ENCODE measurements at regions not wholly inside any gene's neighbourhood (a gene's known extent, or its start where the extent isn't known, plus 50 kb on each side); places are given as distances from the start of the nearest gene placed in this dataset.

DNA sequence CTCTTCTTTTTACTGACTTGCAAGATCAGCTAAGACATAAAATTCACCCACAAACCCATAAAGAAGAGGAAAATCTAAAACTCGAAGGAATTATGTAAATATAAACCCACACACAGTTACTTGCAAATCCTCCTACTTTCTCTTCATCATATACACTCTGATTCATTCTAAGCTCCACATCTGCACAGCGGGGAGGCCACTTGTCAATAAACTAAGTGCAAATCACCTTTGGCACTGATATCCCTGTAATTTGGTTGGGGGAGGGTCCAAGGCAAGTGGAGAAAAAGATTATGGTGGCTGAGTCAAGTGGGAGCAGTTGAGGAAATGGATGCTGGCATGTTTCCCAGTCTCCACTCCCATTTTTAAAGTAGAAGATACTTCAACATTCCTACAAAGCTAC is 596.5 kb downstream of the MATN1 start:
- no peaks in the 10 kb centered on the region for H3K4me1 ChIP-seq (ENCODE audit: control insufficient read depth, low read length)

DNA sequence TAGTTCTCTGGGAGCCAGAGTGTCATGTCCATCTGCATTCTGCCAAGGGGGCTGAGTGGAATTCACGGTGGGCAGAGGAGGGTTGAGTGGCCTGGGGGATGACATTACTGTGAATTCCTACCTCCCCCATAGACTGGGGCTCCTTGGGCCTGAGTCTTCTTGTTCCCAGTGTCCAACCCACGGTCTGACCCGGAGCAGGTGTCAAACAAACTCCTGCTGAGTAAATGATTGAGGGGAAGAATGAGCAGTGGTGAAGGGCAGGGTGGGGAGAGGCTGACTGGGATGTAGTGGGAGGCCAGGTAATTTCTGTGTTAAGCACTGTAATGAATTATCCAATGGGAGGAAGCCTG is 597.6 kb downstream of the MATN1 start:
- Histone ChIP-seq H3K9me3 (ENCODE audit: control insufficient read depth, insufficient read depth, low read length) (no peaks in the 10 kb centered on the region), H3F3A (ENCODE audit: control insufficient read depth, insufficient read depth) (no peaks in the 10 kb centered on the region), H3K4me1 (ENCODE audit: control insufficient read depth, low read length) (no peaks in the 10 kb centered on the region), H3K9me2 (replicated peaks; ENCODE audit: control insufficient read depth, low read length) (no peaks in the 10 kb centered on the region), H4K20me1 (ENCODE audit: control insufficient read depth, insufficient read depth, low read depth, low read length) (no peaks in the 10 kb centered on the region), H3K27ac (ENCODE audit: low read depth, low read length) (no peak overlapping the region), H3K4me2 (ENCODE audit: low read length) (no peak overlapping the region), H3K4me3 (ENCODE audit: low read length) (no peak overlapping the region), H3K79me2 (ENCODE audit: control insufficient read depth, low read length) (no peaks in the 10 kb centered on the region), H3K27me3 (ENCODE audit: control insufficient read depth, low read length) (no peaks in the 10 kb centered on the region), H3K36me3 (ENCODE audit: control insufficient read depth, low read length) (no peaks in the 10 kb centered on the region)
- TF ChIP-seq EZH2phosphoT487 (IDR thresholded peaks at IDR 0.05; ENCODE audit: borderline replicate concordance, low read length) (no peak), CTCF (IDR thresholded peaks at IDR 0.05; ENCODE audit: low read depth, low read length, poor library complexity, severe bottlenecking) (no peak)

More for the DNA sequence above, 596.5 kb downstream of the MATN1 start:
- Histone ChIP-seq H3K27me3 (ENCODE audit: control insufficient read depth, low read length) (no peaks in the 10 kb centered on the region), H3K79me2 (ENCODE audit: control insufficient read depth, low read length) (no peaks in the 10 kb centered on the region), H3F3A (ENCODE audit: control insufficient read depth, insufficient read depth) (no peaks in the 10 kb centered on the region), H3K4me3 (ENCODE audit: low read length) (no peak overlapping the region), H3K36me3 (ENCODE audit: control insufficient read depth, low read length) (no peaks in the 10 kb centered on the region), H3K9me2 (replicated peaks; ENCODE audit: control insufficient read depth, low read length) (no peaks in the 10 kb centered on the region), H3K4me2 (ENCODE audit: low read length) (no peak overlapping the region), H3K27ac (ENCODE audit: low read depth, low read length) (no peak overlapping the region), H3K9me3 (ENCODE audit: control insufficient read depth, insufficient read depth, low read length) (no peaks in the 10 kb centered on the region), H4K20me1 (ENCODE audit: control insufficient read depth, insufficient read depth, low read depth, low read length) (no peaks in the 10 kb centered on the region)
- no peak for TF ChIP-seq EZH2phosphoT487 (IDR thresholded peaks at IDR 0.05; ENCODE audit: borderline replicate concordance, low read length)
- no peak for TF ChIP-seq CTCF (IDR thresholded peaks at IDR 0.05; ENCODE audit: low read depth, low read length, poor library complexity, severe bottlenecking)

DNA sequence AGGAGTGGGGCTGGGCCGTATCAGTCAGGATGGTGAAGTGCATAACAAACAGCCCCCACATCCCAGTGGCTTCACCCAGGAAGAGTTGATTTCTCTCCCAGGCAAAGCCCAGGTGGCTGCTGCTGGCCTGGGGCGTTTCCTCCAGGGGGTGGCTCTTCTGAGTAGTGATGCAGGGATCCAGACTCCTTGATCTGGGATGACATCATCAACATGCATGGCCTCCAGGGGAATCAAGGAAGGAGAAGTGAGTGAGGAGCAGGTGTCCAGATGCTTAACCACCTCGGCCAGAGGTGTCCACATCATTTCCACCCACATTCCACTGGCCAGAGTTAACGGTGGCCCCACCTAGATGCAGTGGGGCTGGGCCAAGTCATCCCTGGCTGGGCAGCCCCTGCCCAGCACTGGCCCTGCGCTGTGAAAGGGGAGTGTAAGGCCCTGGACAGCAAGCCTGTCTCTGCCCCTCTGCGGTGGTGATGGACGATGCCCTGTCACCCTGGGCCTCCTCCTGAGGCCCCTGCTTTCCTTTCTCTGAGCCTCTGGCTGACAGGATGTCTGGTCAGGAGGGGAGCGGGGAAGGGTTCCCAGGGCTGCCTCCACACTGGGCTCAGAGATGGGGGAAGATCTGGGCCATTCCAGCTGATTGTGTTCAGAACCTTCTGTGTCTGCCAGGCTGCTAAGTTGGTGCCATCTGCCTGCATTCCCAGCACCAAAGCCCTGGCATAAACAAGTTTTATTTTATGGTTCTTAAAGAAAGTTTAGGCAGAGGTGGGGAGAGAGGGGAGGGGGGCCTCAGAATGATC is 598.2 kb downstream of the MATN1 start:
- Histone ChIP-seq H3K4me1 (ENCODE audit: control insufficient read depth, low read length) (no peaks in the 10 kb centered on the region), H3K27ac (ENCODE audit: low read depth, low read length) (no peak overlapping the region), H4K20me1 (ENCODE audit: control insufficient read depth, insufficient read depth, low read depth, low read length) (no peaks in the 10 kb centered on the region), H3K9me3 (ENCODE audit: control insufficient read depth, insufficient read depth, low read length) (no peaks in the 10 kb centered on the region), H3K27me3 (ENCODE audit: control insufficient read depth, low read length) (no peaks in the 10 kb centered on the region), H3K4me2 (ENCODE audit: low read length) (no peak overlapping the region), H3K9me2 (replicated peaks; ENCODE audit: control insufficient read depth, low read length) (no peaks in the 10 kb centered on the region), H3F3A (ENCODE audit: control insufficient read depth, insufficient read depth) (no peaks in the 10 kb centered on the region), H3K4me3 (ENCODE audit: low read length) (no peak overlapping the region), H3K79me2 (ENCODE audit: control insufficient read depth, low read length) (no peaks in the 10 kb centered on the region), H3K36me3 (ENCODE audit: control insufficient read depth, low read length) (no peaks in the 10 kb centered on the region)
- no peak for TF ChIP-seq CTCF (IDR thresholded peaks at IDR 0.05; ENCODE audit: low read depth, low read length, poor library complexity, severe bottlenecking)
- no peak for TF ChIP-seq EZH2phosphoT487 (IDR thresholded peaks at IDR 0.05; ENCODE audit: borderline replicate concordance, low read length)
